CD14-positive monocyte (primary cell): ENCODE measurements at regions not wholly inside any gene's neighbourhood (a gene's known extent, or its start where the extent isn't known, plus 50 kb on each side); places are given as distances from the start of the nearest gene placed in this dataset.

ENCODE experiments used
- DNase-seq, 3 donors: peaks; one replicate each; pipeline ENCODE4 v3.0.0-alpha.2; 2011 to 2022
- H2AFZ ChIP-seq: 2 replicates; pipeline ENCODE4 v1.6.0; 2012; ENCODE audit warnings: mild to moderate bottlenecking, low read depth, low read length, inconsistent platforms; ENCODE audit not compliant: insufficient read depth, poor library complexity, severe bottlenecking
- H3K27ac ChIP-seq, 2 donors: 1 replicate in 1 of 2; 2 replicates in 1 of 2; pipeline ENCODE4 v1.5.1; 2012 to 2013; ENCODE audit warnings: low read length in 2 of 2, control low read depth in 1 of 2, inconsistent platforms in 1 of 2, low read depth in 1 of 2, mild to moderate bottlenecking in 1 of 2
- H3K27me3 ChIP-seq, 2 donors: one replicate each; pipeline versions ENCODE4 v1.6.0 to v1.6.1; 2011 to 2013; ENCODE audit warnings: low read length in 2 of 2; ENCODE audit not compliant: control insufficient read depth in 2 of 2, insufficient read depth in 2 of 2
- H3K36me3 ChIP-seq, 2 donors: replicated peaks in 1 of 2; 1 replicate in 1 of 2; 2 replicates in 1 of 2; pipeline versions ENCODE4 v1.5.1 to v1.6.1; 2012 to 2013; ENCODE audit warnings: low read length in 2 of 2, control low read depth in 1 of 2, inconsistent platforms in 1 of 2, mild to moderate bottlenecking in 1 of 2; ENCODE audit not compliant: insufficient read depth in 2 of 2, control insufficient read depth in 1 of 2
- H3K4me1 ChIP-seq, 2 donors: 1 replicate in 1 of 2; 2 replicates in 1 of 2; pipeline versions ENCODE4 v1.5.1 to v1.6.1; 2012 to 2013; ENCODE audit warnings: low read length in 2 of 2, control low read depth in 1 of 2, inconsistent platforms in 1 of 2, mild to moderate bottlenecking in 1 of 2, moderate library complexity in 1 of 2; ENCODE audit not compliant: insufficient read depth in 2 of 2, control insufficient read depth in 1 of 2
- H3K4me2 ChIP-seq: replicated peaks from 2 replicates; pipeline ENCODE3; 2012; ENCODE audit warnings: low read length, moderate library complexity, mild to moderate bottlenecking; ENCODE audit not compliant: poor library complexity, severe bottlenecking; ENCODE audit errors: extremely low read depth
- H3K4me3 ChIP-seq, 3 experiments: fragments of 200-600 bp in 1 of 3; sonication (generic) in 1 of 3; replicated peaks in 1 of 3; 1 replicate in 2 of 3; 2 replicates in 1 of 3; pipeline ENCODE4 v1.5.1; 2011 to 2013; ENCODE audit warnings: low read length in 3 of 3, mild to moderate bottlenecking in 3 of 3, control low read depth in 2 of 3, low read depth in 2 of 3, inconsistent platforms in 1 of 3, moderate library complexity in 1 of 3
- H3K79me2 ChIP-seq: 2 replicates; pipeline ENCODE4 v1.6.0; 2012; ENCODE audit warnings: mild to moderate bottlenecking, control low read depth, inconsistent platforms, low read length, moderate library complexity; ENCODE audit not compliant: insufficient read depth
- H3K9ac ChIP-seq: 2 replicates; pipeline ENCODE4 v1.6.0; 2017; ENCODE audit warnings: low read length, mild to moderate bottlenecking; ENCODE audit not compliant: insufficient read depth, poor library complexity, severe bottlenecking
- H3K9me3 ChIP-seq, 2 donors: replicated peaks in 1 of 2; 1 replicate in 1 of 2; 2 replicates in 1 of 2; pipeline versions ENCODE4 v1.5.1 to v1.6.1; 2012 to 2013; ENCODE audit warnings: low read length in 2 of 2, control low read depth in 1 of 2; ENCODE audit not compliant: control insufficient read depth in 1 of 2, insufficient read depth in 1 of 2
- H4K20me1 ChIP-seq: 2 replicates; pipeline ENCODE4 v1.6.0; 2012; ENCODE audit warnings: mild to moderate bottlenecking, low read length, control low read depth, moderate library complexity; ENCODE audit not compliant: insufficient read depth
- H3K27ac Mint-ChIP-seq, 7 donors: one replicate each; pipeline ENCODE4 v1.8.0; 2020; ENCODE audit warnings: mild to moderate bottlenecking in 7 of 7, mixed read lengths in 7 of 7, moderate library complexity in 6 of 7, inconsistent platforms in 2 of 7
- H3K27me3 Mint-ChIP-seq, 3 donors: one replicate each; pipeline ENCODE4 v1.8.0; 2021 to 2022; ENCODE audit warnings: low read depth in 3 of 3, mild to moderate bottlenecking in 3 of 3, mixed read lengths in 3 of 3, moderate library complexity in 3 of 3, inconsistent platforms in 1 of 3
- H3K36me3 Mint-ChIP-seq, 2 donors: one replicate each; pipeline ENCODE4 v1.8.0; 2020; ENCODE audit warnings: mixed read lengths in 2 of 2, inconsistent platforms in 1 of 2, mild to moderate bottlenecking in 1 of 2
- H3K4me1 Mint-ChIP-seq: one replicate; pipeline ENCODE4 v1.8.0; 2020; ENCODE audit warnings: mild to moderate bottlenecking, mixed read lengths
- H3K4me3 Mint-ChIP-seq, 2 donors: one replicate each; pipeline ENCODE4 v1.8.0; 2020; ENCODE audit warnings: mild to moderate bottlenecking in 2 of 2, mixed read lengths in 2 of 2, moderate library complexity in 1 of 2
- H3K9me3 Mint-ChIP-seq, 7 donors: one replicate each; pipeline ENCODE4 v1.8.0; 2020 to 2022; ENCODE audit warnings: mixed read lengths in 7 of 7, mild to moderate bottlenecking in 6 of 7, moderate library complexity in 6 of 7, inconsistent platforms in 2 of 7
- WGBS: methylation state at CpG from one replicate; pipeline ENCODE4 v1.1.5; 2013; ENCODE audit warnings: missing lambda C conversion rate; ENCODE audit not compliant: insufficient coverage; 5-methylcytosine and 5-hydroxymethylcytosine counted together
- intact Hi-C, 2 donors: fragments of 100-400 bp; cut with micrococcal nuclease; formaldehyde crosslinking; loops; one replicate each; pipeline versions ENCODE4 v1.15.0 to v1.15.1; 2023
- TF ChIP-seq, protein P1 (sequence below): fragments of 200-600 bp; IDR thresholded peaks from one replicate; pipeline ENCODE4 v1.8.0; 2022; ENCODE audit warnings: antibody characterized with exemption, mild to moderate bottlenecking

DNA sequence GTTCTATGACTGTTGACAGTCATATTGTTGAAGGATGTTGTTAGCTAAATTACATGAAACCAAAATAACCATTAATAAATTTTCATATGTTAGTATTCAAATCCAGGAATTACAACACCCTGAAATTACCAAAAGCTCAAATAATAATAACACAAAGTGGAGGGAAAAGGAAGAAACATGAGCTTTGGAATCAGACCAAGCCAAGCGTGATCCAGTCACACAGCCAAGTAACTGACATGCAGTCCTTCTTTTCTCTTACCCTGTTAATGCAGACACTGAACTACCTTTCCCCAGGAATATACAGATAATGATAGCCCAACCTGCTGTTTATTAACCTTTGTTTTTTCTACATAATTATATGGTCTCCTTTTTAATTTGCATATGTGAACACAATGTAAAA, 130.2 kb downstream of the HS3ST1 start:
- Mint-ChIP-seq H3K4me1 (no peaks in the 10 kb centered on the region), H3K27ac (no peak overlapping the region), H3K9me3 (peaks cover 0 to 5% (median 2%) of the 10 kb centered on the region in 7 donors), H3K36me3 (no peaks in the 10 kb centered on the region), H3K4me3 (no peak overlapping the region), H3K27me3 (peaks cover 0 to 3% (median 0%) of the 10 kb centered on the region in 3 donors)
- Histone ChIP-seq H3K4me1 (no peaks in the 10 kb centered on the region), H3K4me2 (no peak overlapping the region), H4K20me1 (no peaks in the 10 kb centered on the region), H3K9ac (no peak overlapping the region), H3K27ac (no peak overlapping the region), H3K79me2 (no peaks in the 10 kb centered on the region), H3K4me3 (no peak overlapping the region), H3K9me3 (no peaks in the 10 kb centered on the region), H2AFZ (no peak overlapping the region), H3K27me3 (no peaks in the 10 kb centered on the region), H3K36me3 (no peaks in the 10 kb centered on the region)
- intact Hi-C loops = no loop called here
- WGBS = no CpG with 5 or more reads among the region's 1 CpG
- DNase-seq = no peak
- TF ChIP-seq, protein P1, sequence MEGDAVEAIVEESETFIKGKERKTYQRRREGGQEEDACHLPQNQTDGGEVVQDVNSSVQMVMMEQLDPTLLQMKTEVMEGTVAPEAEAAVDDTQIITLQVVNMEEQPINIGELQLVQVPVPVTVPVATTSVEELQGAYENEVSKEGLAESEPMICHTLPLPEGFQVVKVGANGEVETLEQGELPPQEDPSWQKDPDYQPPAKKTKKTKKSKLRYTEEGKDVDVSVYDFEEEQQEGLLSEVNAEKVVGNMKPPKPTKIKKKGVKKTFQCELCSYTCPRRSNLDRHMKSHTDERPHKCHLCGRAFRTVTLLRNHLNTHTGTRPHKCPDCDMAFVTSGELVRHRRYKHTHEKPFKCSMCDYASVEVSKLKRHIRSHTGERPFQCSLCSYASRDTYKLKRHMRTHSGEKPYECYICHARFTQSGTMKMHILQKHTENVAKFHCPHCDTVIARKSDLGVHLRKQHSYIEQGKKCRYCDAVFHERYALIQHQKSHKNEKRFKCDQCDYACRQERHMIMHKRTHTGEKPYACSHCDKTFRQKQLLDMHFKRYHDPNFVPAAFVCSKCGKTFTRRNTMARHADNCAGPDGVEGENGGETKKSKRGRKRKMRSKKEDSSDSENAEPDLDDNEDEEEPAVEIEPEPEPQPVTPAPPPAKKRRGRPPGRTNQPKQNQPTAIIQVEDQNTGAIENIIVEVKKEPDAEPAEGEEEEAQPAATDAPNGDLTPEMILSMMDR = no peak

DNA sequence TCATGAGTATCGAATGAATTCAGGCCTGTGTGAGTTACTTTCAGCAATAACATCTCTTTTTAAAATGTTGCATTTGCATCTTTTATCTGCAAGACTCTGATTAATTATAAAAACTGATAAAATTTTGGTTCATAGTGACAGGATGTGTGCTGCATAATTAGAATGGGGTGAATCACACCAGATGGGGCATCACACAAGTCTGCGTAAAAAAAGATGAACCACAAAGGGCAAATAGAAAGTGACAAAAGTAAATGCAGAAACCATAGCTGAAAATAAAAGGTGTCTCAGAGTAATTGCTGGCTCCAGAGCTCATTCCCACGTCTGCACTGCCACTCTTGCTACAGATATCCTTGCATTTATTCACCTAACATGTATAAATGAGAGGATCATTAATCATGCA, 131.1 kb downstream of the HS3ST1 start:
- TF ChIP-seq, protein P1 = no peak
- Mint-ChIP-seq H3K27me3 (peaks cover 0 to 3% (median 0%) of the 10 kb centered on the region in 3 donors), H3K27ac (no peak overlapping the region), H3K9me3 (peaks cover 0 to 5% (median 2%) of the 10 kb centered on the region in 7 donors), H3K4me1 (no peaks in the 10 kb centered on the region), H3K36me3 (no peaks in the 10 kb centered on the region), H3K4me3 (no peak overlapping the region)
- Histone ChIP-seq H4K20me1 (no peaks in the 10 kb centered on the region), H3K4me1 (no peaks in the 10 kb centered on the region), H3K27me3 (no peaks in the 10 kb centered on the region), H3K9me3 (no peaks in the 10 kb centered on the region), H3K9ac (no peak overlapping the region), H2AFZ (no peak overlapping the region), H3K79me2 (no peaks in the 10 kb centered on the region), H3K4me2 (no peak overlapping the region), H3K27ac (no peak overlapping the region), H3K36me3 (no peaks in the 10 kb centered on the region), H3K4me3 (no peak overlapping the region)
- DNase-seq = no peak
- intact Hi-C loops = no loop called here
- WGBS = 43% methylated on average over 1 of the region's 3 CpGs
